UCSD-AML1 (cell line): ENCODE measurements at regions not wholly inside any gene's neighbourhood (a gene's known extent, or its start where the extent isn't known, plus 50 kb on each side); places are given as distances from the start of the nearest gene placed in this dataset.

Source experiments
- DNase-seq: peaks from one replicate; lab custom pipeline; 2025; ENCODE audit not compliant: unreplicated experiment; lab: John Stamatoyannopoulos, UW

DNA sequence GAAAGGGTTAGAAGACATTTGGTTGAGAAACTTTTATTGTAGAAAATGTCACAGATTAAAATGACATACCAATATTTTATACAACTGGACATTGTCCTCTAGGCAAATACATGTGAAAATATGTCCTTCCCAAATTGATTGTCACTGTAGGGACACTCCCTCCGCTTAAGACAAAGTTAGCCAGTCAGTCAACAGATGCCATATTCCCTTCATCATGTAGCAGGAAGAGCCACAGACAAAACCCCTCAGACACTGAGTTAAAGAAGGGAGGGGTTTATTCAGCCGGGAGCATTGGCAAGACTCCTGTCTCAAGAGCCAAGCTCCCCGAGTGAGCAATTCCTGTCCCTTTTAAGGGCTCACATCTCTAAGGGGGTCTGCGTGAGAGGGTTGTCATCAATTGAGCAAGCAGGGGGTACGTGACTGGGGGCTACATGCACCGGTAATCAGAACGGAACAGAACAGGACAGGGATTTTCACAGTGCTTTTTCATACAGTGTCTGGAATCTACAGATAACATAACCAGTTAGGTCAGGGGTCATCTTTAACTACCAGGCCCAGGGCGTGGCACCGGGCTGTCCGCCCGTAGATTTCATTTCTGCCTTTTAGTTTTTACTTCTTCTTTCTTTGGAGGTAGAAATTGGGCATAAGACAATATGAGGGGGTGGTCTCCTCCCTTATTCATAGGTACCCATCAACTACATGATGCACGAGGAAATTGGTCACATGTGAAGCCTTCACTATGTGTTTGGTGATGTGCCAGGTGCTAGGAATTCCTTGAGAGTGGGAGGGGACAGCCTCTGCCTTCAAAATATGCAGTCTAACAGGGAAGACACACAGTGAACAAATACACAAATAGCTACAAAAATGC, 155.7 kb upstream of the CDYL start:
- no peak for DNase-seq

- no peak for DNase-seq
These were observed 159.9 kb upstream of the CDYL start for GRCh38 chr6:4616311-4616710.

DNA sequence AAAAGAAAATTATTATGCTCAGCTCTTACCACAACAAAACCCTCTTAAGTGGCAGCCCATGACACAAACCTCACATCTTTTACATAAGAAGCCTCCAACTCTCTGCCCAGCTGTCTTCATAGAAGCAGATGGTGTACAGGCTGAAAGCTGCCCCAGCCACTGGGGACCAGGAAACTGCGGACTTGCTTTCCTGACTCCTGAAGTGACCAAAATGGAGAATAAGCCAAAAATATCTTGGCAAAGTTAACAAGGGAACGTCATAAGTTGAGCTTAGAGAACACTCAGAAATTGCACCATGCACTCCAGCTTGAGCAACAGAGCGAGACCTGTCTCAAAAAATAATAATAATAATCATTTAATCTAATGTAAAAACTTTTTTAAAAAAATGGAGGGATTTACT, 160.3 kb upstream of the CDYL start:
- DNase-seq: no peak

GRCh38 chr6:4615231-4615630, 161.0 kb upstream of the CDYL start:
- DNase-seq: no peak

DNA sequence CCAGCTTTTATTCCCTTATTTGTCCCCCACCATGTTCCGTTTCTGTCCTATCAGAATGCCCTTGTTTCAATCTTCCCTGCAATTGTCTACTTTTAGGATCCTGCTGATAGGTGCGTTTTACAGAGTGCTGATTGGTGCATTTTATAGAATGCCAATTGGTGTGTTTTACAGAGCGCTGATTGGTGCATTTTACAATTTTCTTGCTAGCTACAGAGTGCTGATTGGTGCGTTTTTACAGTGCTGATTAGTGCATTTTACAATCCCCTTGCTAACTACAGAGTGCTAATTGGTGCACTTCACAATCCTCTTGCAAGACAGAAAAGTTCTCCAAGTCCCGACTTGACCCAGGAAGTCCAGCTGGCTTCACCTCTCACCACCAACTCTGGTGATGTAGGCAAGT, 161.6 kb upstream of the CDYL start:
- DNase-seq: no peak

GRCh38 chr6:4613795-4614194, 162.4 kb upstream of the CDYL start:
- DNase-seq: no peak

GRCh38 chr6:4613381-4613780, 162.8 kb upstream of the CDYL start:
- no peak for DNase-seq

GRCh38 chr6:4612636-4613171, 163.5 kb upstream of the CDYL start:
- DNase-seq: no peak

DNA sequence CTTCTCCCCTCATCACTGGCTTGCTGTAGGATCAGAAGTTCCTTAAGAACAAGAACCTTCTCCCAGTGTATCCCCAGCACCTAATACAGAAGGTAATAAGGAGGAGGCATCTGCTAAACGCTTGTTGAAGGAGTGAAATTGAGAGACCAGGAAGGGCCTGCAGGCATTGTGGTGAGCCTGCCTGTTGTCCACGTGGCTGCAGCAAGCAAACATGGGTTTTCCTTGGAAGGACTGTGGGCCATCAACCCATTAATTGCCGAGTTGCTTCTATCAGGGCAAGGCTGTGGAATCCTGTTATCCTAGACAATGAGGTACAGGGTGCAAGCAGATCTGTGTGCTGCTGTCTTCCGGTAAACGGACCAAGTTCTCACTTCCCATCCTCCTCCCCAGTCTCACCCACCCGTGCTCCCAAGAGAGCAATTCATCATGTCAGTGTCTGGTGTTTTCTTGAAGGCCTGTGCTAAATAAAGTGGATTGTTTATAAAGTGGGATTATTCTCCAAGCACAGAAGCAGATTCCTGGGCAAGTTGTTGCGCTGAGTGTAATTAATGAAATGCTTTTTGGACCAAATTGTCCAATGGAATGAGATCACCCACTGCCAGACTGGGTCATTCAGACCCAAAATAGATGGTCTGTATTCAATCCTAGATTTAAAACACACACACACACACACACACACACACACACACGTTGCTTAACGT, 164.6 kb upstream of the CDYL start:
- DNase-seq: no peak

GRCh38 chr6:4610256-4610655, 165.9 kb upstream of the CDYL start:
- DNase-seq: no peak

GRCh38 chr6:4608361-4609115, 167.7 kb upstream of the CDYL start:
- DNase-seq: no peak

DNA sequence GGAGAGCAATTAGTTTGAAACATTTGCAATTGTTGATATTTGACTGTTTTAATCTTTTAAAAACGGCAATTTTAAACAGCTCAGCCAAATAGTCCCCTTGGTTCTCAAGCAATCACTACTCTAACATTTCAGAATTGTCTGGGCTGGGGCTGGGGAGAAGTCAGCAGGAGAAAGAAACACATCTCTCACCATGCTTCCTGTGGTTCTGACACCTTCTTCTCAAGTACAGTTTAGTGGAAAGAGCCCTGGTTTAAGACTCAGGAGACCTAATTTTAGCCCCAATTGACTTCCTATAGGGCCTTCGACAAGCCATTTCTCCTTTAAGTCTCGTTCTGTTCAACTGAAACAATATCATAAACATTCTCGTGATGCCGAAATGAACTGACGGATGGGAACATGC, 168.4 kb upstream of the CDYL start:
- no peak for DNase-seq

- no peak for DNase-seq
These were observed 169.1 kb upstream of the CDYL start for GRCh38 chr6:4606821-4607704.

DNA sequence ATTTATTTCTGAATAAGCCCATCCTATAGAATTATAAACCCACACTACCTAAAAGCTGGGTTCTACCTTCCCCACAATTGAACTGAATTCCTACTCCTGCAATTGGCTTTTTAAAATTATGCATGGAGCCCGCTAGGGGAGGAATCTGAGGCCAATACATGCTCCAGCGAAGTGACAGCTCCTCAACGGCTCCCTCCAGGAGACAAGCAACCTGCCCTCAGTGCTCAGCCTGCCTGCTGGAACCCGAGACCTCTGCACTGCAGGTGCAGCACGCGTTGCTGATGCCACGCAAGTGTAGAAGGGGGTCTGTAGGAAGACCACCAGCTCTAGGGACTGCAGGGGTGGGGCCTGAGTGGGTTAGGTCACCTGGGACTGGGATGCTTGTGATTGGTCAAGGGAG, 170.2 kb upstream of the CDYL start:
- DNase-seq: no peak

DNA sequence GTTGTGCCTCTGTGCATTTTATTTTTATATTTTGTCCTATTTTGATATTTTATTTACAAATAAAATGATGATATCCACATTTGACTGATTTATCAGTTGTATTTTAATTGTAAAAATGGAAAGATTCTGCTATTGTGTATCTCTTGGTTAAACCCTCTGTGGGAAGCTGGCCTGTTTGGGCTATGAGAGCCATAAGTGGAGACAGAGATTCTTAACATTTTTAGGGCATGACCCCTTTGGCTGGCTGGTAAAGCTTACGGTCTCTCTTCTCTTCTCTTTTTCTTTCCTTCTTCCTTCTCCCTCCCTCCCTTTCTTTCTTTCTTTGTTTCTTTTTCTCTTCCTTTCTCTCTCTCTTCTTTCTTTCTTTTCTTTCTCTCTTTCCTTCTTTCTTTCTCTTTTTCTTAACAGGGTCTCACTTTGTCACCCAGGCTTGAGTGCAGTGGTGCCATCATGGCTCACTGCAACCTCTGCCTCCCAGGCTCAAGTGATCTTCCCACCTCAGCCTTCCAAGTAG, 172.3 kb upstream of the CDYL start:
- DNase-seq: no peak

DNA sequence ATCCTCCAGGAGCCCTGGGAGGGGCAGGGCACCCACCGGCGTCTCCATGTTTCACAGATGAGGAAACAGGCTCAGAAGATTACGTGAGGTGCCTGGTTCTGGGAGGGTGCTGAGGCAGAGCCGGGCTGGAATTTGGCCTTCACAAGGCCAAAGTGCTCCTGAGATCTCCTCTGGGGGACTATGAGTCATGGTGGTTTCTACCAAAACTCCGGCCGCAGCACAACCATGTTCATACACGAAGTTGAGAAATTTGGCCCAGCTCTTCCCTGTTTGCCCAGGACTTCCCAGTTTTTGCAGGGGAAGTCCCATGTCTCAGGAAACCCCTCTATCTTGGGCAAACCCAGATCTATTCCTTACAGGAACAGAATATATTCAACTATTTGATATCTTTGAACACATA, 172.9 kb upstream of the CDYL start:
- peak; percentile 69 for DNase-seq

DNA sequence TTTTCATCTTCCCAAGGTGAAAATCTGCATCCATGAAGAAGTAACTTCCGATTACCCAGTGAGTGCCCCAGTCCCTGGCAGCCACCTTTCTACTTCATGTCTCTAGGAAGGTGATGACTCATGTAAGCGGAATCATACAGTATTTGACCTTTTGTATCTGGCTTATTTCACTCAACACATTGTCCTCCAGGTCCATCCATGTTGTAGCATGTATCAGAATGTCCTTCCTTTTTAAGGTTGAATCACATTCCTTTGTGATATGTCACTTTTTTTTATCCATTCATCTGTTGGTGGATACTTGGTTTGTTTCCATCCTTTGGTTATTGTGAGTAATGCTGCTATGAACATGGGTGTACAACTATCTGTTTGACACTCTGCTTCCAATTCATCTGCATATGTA, 176.3 kb upstream of the CDYL start:
- no peak for DNase-seq

- DNase-seq: no peak
These were observed 177.7 kb upstream of the CDYL start for GRCh38 chr6:4598384-4598995.

DNA sequence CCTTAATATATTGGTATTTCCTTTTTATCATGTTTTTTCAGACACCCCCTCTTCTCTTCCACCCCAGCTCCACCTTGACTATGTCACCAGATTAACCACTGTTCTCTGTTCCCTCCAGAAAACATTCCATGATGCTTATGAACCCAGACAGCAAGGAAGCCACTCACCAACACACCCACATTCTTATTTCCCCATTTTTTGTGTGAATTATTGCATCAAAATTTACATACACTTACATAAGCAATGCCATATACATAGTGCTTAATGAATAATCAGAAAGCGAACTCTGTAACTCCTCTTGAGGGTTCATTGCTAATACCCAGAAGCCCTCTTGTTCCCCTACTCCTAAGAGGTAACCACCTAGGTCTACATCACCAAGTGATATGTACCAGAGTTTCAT, 182.3 kb upstream of the CDYL start:
- no peak for DNase-seq

GRCh38 chr6:4592026-4592425, 184.2 kb upstream of the CDYL start:
- DNase-seq: no peak
